Tibial nerve (tissue), 3 donors: ENCODE measurements at regions not wholly inside any gene's neighbourhood (a gene's known extent, or its start where the extent isn't known, plus 50 kb on each side); places are given as distances from the start of the nearest gene placed in this dataset.
"Not testable (repeated sequence)": the region's sequence is repeated elsewhere in the genome, so short reads cannot be mapped to it uniquely, and the experiment has no call there.

ENCODE experiments used
- POLR2A ChIP-seq, 2 donors: fragments of 450-650 bp; IDR thresholded peaks; one replicate each; pipeline ENCODE4 v1.6.1; 2017; ENCODE audit warnings: antibody characterized with exemption in 2 of 2, mild to moderate bottlenecking in 2 of 2, moderate library complexity in 2 of 2
- TF ChIP-seq, protein P1 (sequence below), 5 experiments: fragments of 200-600 bp in 3 of 5; fragments of 450-650 bp in 2 of 5; sonication (generic) in 3 of 5; IDR thresholded peaks; one replicate each; pipeline ENCODE4 v1.5.1; 2016 to 2019; ENCODE audit warnings: antibody characterized with exemption in 5 of 5, mild to moderate bottlenecking in 3 of 5, moderate library complexity in 2 of 5

DNA sequence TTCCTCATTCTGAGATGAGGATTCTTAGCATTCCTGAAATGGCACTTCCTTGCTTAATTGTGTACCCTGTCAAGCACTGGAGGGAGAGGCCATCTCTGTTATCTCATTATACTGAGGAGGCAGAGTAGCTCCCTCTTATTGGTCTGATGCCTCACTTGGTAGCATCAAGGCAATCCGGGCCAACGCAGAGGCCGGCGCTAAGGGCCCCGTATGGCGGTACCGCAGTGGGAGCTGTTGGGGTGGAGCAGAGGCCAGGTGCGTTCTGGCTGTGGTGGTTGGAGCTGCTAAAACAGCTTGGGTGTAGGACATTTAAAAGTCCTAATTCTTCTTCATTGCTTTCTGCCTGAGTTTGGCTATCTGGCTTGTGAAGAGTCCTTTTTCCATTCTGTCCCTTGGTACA, 333.7 kb upstream of the NPAP1 start:
- TF ChIP-seq, protein P1, sequence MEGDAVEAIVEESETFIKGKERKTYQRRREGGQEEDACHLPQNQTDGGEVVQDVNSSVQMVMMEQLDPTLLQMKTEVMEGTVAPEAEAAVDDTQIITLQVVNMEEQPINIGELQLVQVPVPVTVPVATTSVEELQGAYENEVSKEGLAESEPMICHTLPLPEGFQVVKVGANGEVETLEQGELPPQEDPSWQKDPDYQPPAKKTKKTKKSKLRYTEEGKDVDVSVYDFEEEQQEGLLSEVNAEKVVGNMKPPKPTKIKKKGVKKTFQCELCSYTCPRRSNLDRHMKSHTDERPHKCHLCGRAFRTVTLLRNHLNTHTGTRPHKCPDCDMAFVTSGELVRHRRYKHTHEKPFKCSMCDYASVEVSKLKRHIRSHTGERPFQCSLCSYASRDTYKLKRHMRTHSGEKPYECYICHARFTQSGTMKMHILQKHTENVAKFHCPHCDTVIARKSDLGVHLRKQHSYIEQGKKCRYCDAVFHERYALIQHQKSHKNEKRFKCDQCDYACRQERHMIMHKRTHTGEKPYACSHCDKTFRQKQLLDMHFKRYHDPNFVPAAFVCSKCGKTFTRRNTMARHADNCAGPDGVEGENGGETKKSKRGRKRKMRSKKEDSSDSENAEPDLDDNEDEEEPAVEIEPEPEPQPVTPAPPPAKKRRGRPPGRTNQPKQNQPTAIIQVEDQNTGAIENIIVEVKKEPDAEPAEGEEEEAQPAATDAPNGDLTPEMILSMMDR (IDR thresholded peaks at IDR 0.05) = not testable (repeated sequence)
- not testable (repeated sequence) for TF ChIP-seq POLR2A (IDR thresholded peaks at IDR 0.05)
